Lung microvascular endothelial cell (primary cell): ENCODE measurements at regions not wholly inside any gene's neighbourhood (a gene's known extent, or its start where the extent isn't known, plus 50 kb on each side); places are given as distances from the start of the nearest gene placed in this dataset.
A peak's percentile ranks its signal among the peaks of the same experiment; 100 is the strongest.
"Not testable (repeated sequence)": the region's sequence is repeated elsewhere in the genome, so short reads cannot be mapped to it uniquely, and the experiment has no call there.

ENCODE experiments used
- DNase-seq, 2 donors: peaks; one replicate each; pipeline versions ENCODE4 v3.0.0 to v3.0.0-alpha.2; 2010; ENCODE audit warnings: low read depth in 2 of 2

DNA sequence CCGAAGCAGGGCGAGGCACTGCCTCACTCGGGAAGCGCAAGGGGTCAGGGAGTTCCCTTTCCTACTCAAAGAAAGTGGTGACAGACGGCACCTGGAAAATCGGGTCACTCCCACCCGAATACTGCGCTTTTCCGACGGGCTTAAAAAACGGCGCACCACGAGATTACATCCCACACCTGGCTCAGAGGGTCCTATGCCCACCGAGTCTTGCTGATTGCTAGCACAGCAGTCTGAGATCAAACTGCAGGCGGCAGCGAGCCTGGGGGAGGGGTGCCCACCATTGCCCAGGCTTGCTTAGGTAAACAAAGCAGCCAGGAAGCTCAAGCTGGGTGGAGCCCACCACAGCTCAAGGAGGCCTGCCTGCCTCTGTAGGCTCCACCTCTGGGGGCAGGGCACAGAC lies 549.4 kb downstream of the KIF20B start:
- not testable (repeated sequence) for DNase-seq

DNA sequence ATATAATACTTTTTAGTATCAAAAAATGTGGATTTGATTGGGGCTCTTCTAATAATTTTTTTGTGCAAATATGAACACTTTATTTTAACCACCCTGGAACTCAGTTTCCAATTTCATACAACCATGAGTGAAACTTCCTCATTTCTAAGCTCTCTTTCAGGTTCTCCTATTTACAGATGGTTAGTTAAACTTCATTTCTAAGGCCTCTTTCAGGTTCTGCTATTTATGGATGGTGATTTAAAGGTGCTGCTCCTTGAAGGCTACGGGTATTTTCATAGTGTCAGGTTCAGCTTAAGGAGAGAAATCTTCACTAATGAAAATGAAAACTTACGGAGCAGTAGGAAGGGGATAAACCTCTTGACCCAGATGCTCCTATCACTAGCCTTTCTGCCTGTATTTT lies 568.3 kb downstream of the KIF20B start:
- no peak for DNase-seq

DNA sequence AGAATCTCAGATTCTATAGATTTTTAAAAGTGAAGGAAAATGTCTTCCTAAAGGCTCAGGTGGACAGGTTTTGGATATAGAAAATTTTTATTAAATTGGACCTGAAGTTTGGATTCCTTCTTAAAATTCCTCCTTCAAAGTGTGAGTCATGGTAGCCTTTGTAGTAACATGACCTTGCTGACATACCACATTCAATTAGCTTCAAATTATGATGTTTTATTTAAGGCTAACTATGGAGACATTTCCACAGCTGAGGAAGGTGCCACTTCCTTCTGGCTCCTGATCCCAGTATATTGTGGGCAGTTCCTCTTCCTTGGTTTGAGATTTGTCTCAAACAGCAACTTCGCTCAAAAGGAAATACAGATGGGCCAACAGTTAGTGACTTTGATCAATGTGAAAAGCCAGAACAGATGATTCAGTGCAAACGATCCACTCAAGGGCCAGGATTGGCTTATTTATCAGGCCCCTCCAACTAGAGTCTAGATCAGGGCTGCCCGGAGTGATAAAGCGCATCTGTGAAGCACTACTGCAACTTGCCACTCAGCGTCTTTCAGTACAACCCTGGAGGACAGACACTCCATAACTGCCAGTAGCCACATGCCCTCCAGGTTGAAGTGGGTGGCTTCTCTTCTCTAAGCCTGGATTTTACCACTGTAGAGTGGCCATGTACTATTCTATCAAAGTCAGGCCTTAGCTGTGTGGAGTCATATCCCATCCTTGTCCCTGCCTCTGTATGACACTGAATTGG lies 573.5 kb downstream of the KIF20B start:
- peak in 1 of 2 donors; percentile 1 for DNase-seq

DNA sequence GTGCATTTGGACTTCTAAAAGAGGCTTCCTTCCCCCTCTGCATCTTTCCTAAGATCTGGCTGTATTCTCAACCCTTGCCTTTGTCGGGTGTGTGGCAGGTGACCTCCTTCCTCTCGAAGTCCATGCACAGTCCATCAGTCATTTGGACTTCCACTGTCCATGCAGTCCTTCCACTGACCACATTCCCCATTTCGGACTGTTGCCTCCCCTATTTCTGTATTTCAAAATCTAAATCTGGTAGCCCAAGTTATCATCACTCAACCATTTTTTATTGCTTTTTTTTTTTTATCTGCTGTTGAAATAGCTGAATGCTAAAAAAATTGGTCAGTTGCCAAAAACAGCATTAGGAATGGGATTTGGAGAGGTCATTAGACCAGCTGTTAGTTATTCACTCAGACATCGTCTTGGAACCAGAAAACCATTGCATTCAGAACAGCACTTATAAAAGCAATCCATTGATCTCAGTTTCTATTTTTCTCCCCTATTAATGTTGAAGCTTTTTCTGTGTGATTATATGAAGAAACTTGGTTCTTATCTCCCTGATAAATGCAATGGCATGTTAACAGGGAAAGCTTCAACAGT lies 575.6 kb downstream of the KIF20B start:
- DNase-seq, result no peak

DNA sequence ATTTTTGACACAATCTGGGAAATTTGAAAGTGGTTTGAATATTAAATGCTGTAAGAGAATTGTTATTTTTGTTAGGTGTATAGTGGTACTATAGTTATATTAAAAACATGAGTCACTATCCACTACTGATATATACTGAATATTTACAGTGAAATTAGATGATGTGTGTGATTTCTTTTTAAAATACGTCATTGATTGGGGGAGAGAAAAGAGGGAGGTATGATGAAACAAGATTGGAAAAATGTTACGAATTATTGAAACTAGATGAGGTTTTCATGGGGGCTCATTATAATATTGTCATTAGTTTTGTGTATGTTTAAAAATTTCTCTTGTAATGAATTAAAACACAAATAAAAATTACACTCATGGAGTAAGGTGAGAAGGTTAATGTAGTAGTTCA lies 571.4 kb downstream of the HTR7 start:
- no peak for DNase-seq

DNA sequence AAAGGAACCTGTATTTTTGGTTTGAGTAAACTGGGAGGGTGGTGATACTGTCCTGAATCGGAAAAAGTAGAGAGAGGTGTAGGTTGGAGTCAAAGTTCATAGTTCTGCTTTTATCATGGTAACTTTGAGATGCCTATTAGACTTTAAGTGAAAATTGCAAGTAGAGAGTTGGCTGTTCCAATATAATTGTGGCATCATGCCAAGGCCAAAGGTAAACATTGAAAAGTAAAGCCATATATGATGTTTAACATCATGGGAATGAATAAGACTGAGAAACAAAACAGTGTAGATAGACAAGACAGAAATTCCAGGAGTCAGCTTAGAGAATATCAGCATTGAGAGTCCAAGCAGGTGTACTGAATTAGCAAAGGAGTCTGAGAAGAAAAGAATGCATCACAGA lies 570.9 kb downstream of the HTR7 start:
- no peak for DNase-seq

DNA sequence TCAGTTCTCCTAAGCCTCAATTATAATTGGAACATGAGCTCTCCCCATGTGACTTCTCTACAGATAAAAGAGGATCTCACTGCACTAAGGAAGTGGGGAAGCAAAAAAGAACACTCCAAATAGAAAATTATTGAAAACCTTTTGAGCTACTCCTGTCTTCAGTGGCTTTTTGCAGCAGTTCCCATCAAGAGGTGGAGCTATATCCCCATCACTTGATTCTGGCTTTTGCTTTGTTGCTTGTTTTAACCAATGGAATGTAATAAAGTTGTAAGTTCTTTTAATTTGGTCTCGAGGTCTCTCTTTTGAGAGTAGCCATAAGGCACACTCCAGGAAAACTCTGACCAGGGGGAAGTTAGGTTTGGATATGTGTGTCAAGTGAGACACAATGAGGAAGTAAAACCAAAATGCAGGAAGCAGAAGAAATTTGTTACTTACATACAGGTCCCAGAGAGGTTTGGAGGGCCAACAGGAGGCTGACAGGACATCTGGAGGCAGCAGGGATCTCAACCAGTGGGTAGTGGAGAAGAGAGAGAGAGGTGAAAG lies 569.4 kb downstream of the HTR7 start:
- DNase-seq, result peak; percentile 3 to 69

DNA sequence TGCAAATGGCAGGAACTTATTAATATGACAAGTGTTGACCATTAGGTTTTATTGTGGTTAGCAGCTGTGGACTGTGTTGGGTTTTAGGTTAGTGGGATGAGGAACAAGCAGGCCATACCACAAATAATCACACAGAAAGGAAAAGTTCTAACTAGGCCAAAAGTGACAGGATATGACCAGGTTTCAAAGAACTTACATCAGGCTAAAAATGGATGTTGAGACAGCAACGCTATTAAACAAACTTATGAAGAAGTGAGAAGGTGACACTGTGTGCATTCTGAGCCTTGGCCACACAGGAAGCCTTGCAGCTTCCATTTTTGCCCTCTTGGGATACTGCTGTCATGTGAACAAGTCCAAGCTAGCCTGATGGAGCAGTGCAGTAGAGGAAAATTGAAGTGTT lies 568.8 kb downstream of the HTR7 start:
- DNase-seq, result peak; percentile 3 to 84

DNA sequence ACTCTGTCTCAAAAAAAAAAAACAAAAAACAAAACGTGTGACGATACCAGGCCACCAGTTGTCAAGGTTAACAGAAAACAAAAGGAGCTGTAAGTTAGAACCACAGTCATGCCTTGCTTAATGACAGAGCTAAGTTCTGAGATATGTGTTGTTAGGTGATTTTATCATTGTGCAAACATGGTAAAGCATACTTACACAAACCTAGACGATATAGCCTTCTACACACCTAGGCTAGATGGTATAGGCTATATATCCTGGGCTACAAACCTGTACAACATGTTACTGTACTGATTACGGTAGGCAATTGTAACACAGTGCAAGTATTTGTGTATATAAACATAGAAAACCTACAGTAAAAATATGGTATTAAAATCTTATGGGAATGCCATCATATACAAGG lies 564.2 kb downstream of the HTR7 start:
- DNase-seq, result no peak

DNA sequence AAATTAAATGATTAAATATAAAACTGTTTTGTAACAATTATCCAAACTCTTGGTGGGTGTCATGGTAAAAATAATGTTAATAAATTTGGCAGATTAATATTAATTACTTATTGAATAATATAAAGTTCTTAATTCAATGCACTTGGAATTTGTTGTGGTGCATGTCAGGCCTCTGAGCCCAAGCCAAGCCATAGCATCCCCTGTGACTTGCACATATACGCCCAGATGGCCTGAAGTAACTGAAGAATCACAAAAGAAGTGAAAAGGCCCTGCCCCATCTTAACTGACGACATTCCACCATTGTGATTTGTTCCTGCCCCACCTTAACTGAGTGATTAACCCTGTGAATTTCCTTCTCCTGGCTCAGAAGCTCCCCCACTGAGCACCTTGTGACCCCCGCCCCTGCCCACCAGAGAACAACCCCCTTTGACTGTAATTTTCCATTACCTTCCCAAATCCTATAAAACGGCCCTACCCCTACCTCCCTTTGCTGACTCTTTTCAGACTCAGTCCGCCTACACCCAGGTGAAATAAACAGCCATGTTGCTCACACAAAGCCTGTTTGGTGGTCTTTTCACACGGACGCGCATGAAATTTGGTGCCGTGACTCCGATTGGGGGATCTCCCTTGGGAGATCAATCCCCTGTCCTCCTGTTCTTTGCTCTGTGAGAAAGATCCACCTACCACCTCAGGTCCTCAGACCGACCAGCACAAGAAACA lies 562.9 kb downstream of the HTR7 start:
- DNase-seq, result not testable (repeated sequence)

DNA sequence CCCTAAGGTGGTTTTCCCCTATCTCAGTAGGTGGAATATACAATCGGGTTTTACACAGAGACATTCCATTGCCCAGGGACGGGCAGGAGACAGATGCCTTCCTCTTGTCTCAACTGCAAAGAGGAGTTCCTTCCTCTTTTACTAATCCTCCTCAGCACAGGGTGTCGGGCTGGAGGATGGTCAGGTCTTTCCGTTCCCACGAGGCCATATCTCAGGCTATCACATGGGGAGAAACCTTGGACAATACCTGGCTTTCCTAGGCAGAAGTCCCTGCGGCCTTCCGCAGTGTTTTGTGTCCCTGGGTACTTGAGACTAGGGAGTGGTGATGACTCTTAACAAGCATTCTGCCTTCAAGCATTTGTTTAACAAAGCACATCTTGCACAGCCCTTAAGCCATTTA lies 555.8 kb downstream of the HTR7 start:
- not testable (repeated sequence) for DNase-seq

DNA sequence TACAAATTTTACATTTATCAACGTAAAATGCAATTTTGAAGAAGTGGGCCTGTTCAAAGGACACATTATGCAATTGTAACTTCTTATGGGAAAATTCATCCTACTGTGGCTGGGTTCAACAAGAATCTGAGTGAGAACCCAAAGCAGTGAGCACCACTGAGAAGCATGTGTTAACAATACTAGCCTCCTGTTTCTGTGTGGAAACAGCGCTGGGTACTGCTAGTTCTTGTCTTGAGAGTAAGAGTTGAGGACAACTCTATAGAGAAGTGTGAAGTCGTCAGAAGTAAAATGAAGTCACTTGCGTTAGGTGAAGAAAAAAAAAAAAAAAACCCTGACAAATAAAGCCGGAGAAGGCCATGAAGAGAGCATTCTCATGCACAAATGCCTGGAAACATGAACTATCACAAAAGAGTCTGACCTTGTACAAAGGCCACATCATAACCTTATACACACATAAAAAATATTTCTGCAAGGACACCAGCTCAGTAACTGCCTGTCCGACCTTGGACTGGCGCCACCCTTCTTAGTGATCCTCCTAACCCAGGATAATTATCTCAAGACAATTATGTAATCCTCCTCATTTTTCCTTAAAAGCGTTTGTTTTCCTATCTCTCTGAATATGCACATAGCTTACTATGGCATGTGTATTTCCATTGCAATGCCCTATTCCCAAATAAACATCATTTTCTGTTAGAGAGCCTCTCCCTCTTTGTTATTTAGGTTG lies 554.9 kb downstream of the HTR7 start:
- no peak for DNase-seq

DNA sequence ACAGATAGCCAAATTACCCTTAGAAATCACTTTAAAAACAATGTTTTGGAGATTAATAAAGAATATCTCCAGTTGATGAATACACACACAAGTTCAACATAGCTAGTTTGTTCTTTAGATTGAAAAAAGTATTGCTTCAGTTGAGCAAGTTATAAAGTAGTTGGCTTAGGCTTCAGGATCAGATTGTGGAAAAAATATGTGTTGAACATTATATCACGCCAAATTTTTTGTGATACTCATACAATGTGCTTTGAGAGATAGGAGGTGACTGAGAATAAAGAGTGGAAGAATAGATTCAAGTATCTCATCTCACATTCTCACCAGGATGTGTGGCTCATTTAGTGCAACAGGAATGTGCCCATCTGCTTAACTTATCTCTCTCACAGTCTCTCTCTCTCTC lies 553.3 kb downstream of the HTR7 start:
- DNase-seq, result no peak

DNA sequence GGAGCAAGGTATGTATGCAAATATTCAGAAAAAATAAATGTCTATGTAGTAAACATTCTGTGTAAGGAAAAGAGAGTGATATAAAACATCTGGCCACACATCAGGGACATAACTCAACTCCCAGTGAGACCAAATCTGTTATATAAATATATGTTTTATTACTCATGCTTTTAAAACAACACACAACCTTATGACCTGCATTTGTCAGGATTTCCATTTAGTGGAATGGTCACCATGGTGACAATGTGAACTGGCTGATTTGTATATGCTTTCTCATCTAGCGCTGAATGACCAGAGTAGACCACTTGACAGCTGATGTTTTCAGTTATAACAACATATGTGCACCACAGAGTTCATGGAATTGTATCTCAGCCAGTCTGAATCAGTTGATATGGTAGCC lies 551.7 kb downstream of the HTR7 start:
- peak; percentile 61 to 98 for DNase-seq

DNA sequence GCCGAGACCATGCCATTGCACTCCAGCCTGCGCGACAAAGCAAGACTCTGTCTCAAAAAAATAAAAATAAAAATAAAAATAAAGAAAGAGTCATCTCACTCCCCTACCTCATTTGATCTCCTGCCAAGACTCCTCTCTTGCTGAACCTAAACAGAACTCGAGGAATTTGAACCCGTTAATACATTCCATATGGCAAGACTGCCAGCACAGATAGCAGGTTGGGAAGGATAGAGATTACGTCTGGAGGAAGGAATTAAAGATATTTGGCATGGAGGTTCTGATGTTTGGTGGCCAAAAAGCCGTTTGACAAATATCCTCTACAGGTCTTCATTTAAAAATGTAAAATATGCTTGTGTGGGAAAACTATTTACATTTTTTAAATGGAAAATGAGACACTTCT lies 549.6 kb downstream of the HTR7 start:
- DNase-seq, result no peak

DNA sequence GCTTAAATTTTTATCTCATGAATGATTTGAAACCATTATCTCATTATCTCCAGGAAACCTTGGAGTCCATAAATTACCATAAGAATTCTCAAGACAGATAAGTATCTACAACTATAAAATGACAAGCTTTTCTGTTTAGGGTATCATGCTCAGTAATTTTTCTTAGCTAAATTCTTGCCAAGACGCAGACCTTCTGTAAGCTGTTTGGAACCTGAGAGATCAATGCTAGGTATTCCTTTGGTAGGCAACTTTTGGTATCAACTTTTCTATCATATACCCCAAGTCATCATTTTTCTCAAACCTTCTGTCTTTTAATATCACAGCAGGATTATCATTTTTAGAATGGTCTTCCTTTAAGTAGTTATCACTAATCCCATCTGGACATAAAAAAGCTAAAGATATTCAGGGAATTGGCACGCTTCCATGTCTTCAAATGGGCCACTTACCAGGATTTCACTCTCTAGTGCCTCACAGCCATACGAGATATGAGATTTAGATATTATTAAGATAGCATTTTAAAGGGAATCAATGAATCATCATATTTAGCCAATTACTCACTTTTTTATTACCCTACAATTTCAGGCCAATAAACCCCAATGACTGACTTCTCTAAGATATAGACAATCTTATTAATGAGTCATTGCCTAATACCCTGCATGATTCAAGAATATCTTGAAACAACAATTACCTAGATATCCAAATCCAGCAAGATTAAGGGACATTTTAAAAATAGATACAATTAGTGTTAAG lies 544.1 kb downstream of the HTR7 start:
- peak in 1 of 2 donors; percentile 45 for DNase-seq

DNA sequence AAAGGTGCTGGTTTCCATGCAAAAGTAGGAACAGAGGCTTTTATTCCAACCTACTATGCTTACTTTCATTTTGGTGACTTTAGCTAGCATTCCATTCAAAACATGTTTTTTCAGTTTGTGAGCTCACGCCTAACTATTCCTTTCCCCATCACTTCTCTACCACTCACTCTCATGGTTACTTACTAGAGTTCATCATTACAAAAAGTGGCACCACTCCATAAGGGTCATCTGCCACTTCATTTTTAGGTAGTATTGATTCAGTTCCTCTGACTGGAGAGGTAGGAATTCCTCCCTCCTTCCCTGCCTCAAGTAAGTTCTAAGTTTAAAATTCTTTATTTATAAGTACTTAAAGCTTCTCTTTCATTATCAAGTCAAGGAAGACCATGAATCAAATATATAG lies 543.1 kb downstream of the HTR7 start:
- no peak for DNase-seq

DNA sequence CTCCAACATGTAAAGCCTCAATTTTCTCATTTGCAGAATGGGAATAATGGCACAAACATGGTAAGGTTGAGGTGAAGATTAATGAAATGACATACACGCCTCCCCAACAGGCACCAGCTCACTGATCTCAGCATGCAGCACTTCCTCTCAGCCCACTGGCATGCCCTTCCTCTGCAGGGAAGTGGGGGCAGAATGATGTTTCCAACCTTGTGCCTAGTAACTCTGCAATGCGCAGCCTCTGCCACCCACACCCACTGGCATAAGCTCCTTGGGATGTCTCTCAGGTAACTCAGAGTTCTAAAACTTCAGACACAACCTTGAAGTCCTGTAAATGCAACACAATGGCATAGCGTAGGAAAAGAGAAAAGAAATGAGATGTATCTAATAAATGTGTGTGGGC lies 540.7 kb downstream of the HTR7 start:
- DNase-seq, result no peak

DNA sequence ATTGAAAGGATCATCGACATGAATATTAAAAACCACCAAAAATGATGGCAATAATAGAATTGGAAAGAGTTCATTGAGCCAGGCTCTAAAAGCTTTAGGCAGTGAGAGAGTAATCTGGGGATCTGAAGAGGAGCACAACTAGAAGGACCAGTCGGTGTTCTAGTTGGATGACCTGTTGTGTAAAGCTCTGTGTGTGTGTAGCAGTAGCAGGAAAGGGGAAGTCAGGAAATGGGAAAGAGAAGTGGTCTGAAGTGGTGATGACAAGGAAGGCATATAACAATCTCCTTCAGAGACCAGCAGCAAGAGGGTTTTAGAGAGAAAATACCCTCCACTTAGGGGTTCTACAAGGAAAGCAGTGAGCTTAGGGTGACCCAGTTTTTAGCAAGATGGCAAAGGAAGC lies 539.2 kb downstream of the HTR7 start:
- no peak for DNase-seq

DNA sequence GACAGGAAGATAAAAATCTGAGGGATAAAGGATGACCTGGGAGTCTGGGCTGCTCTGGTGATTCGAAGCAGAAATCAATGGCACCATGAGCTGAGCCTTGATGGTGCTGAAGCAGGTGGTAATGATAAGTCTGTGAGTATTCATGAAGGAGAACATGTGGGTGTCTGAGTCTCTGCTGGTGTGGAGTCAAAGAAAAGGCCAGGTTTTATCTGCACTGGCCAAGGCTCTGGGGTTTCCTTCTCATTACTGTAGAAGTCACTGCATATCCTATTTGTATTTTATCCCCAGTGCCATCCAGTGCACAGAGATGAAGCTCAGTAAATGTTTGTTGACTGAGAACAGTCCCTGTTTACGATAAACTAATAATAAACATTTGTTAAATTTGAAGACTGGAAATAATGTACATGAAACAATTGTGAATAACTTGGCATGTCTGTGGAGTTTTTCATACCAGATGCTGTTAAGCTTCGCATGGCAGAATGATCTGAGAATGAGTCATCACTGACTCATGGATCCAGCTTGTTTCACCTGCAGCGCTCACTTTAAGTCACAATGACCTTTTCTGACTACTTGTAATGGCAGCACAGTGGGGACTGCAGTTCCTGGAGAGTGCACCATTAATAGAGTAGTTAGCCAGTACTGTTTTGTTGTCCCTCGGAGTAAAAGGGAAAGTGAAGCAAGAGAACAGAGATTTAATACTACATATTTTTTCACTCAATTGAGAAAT lies 538.5 kb downstream of the HTR7 start:
- DNase-seq, result peak; percentile 33 to 95
